HFFc6 (cell line): ENCODE measurements at regions not wholly inside any gene's neighbourhood (a gene's known extent, or its start where the extent isn't known, plus 50 kb on each side); places are given as distances from the start of the nearest gene placed in this dataset.

ENCODE experiments used
- DNase-seq: peaks from one replicate; pipeline ENCODE4 v3.0.0-alpha.2; 2018
- H3K27ac Mint-ChIP-seq: 2 replicates; pipeline ENCODE4 v1.8.0; 2020; ENCODE audit warnings: mild to moderate bottlenecking, mixed read lengths
- H3K27me3 Mint-ChIP-seq: 2 replicates; pipeline ENCODE4 v1.8.0; 2021; ENCODE audit warnings: mild to moderate bottlenecking, moderate library complexity, mixed read lengths; ENCODE audit not compliant: insufficient read depth
- H3K36me3 Mint-ChIP-seq: 2 replicates; pipeline ENCODE4 v1.8.0; 2021; ENCODE audit warnings: low read depth, mixed read lengths
- H3K4me1 Mint-ChIP-seq: 2 replicates; pipeline ENCODE4 v1.8.0; 2020; ENCODE audit warnings: low read depth, mixed read lengths
- H3K4me3 Mint-ChIP-seq: 2 replicates; pipeline ENCODE4 v1.8.0; 2020; ENCODE audit warnings: mild to moderate bottlenecking, moderate library complexity, mixed read lengths
- H3K9me3 Mint-ChIP-seq: 2 replicates; pipeline ENCODE4 v1.8.0; 2020; ENCODE audit warnings: mild to moderate bottlenecking, mixed read lengths
- TF ChIP-seq, protein P1 (sequence below): fragments of 200-600 bp; sonication (generic); IDR thresholded peaks from 2 replicates; pipeline ENCODE4 v1.5.0; 2021; ENCODE audit warnings: antibody characterized with exemption, mild to moderate bottlenecking

DNA sequence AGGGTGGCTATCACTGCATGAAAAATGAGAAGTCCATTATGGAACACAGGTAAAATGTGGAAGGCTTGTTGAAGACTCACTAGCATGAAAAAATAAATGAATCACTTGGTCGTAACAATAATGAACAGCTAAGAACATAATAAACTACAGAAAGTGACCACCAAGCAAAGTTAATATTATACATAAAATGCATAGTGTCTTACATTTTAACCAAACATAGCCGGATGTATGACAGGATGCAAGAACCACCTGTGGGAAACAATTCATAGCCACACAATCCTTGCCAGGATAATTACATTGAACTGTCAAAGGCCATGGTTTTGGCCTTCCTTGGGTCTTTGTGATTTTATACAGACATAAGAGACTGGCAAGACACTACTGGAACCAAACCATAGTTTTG is 81.9 kb upstream of the ATXN3L start:
- no peaks in the 10 kb centered on the region for H3K27me3 Mint-ChIP-seq
- TF ChIP-seq, protein P1, sequence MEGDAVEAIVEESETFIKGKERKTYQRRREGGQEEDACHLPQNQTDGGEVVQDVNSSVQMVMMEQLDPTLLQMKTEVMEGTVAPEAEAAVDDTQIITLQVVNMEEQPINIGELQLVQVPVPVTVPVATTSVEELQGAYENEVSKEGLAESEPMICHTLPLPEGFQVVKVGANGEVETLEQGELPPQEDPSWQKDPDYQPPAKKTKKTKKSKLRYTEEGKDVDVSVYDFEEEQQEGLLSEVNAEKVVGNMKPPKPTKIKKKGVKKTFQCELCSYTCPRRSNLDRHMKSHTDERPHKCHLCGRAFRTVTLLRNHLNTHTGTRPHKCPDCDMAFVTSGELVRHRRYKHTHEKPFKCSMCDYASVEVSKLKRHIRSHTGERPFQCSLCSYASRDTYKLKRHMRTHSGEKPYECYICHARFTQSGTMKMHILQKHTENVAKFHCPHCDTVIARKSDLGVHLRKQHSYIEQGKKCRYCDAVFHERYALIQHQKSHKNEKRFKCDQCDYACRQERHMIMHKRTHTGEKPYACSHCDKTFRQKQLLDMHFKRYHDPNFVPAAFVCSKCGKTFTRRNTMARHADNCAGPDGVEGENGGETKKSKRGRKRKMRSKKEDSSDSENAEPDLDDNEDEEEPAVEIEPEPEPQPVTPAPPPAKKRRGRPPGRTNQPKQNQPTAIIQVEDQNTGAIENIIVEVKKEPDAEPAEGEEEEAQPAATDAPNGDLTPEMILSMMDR: no peak
- peaks cover 5% of the 10 kb centered on the region; the same call in 1 of the 2 replicates for H3K36me3 Mint-ChIP-seq
- peaks cover 4% of the 10 kb centered on the region for H3K9me3 Mint-ChIP-seq
- no peak overlapping the region for H3K27ac Mint-ChIP-seq
- DNase-seq: no peak
- peaks cover 23% of the 10 kb centered on the region for H3K4me1 Mint-ChIP-seq
- H3K4me3 Mint-ChIP-seq: no peak overlapping the region

GRCh38 chrX:13398839-13399238 is 79.0 kb upstream of the ATXN3L start:
- peaks cover 42% of the 10 kb centered on the region for H3K4me1 Mint-ChIP-seq
- H3K36me3 Mint-ChIP-seq: peaks cover 5% of the 10 kb centered on the region; the same call in 1 of the 2 replicates
- H3K27ac Mint-ChIP-seq: peak overlapping the region; percentile 59
- no peak overlapping the region for H3K4me3 Mint-ChIP-seq
- DNase-seq: no peak
- TF ChIP-seq, protein P1: no peak
- no peaks in the 10 kb centered on the region for H3K27me3 Mint-ChIP-seq
- no peaks in the 10 kb centered on the region for H3K9me3 Mint-ChIP-seq

- Mint-ChIP-seq H3K4me1 (peaks cover 42% of the 10 kb centered on the region), H3K27me3 (no peaks in the 10 kb centered on the region), H3K36me3 (peaks cover 10% of the 10 kb centered on the region; the same call in 1 of the 2 replicates), H3K9me3 (no peaks in the 10 kb centered on the region), H3K4me3 (peak overlapping the region; percentile 31), H3K27ac (peak overlapping the region; percentile 82)
- TF ChIP-seq, protein P1: no peak
- peak; percentile 98 for DNase-seq
Measured at GRCh38 chrX:13397878-13398818, 78.3 kb upstream of the ATXN3L start.

- H3K36me3 Mint-ChIP-seq: peaks cover 10% of the 10 kb centered on the region; the same call in 1 of the 2 replicates
- H3K4me1 Mint-ChIP-seq: peaks cover 42% of the 10 kb centered on the region
- DNase-seq: peak; percentile 15
Measured at GRCh38 chrX:13396924-13397323, 77.1 kb upstream of the ATXN3L start.

DNA sequence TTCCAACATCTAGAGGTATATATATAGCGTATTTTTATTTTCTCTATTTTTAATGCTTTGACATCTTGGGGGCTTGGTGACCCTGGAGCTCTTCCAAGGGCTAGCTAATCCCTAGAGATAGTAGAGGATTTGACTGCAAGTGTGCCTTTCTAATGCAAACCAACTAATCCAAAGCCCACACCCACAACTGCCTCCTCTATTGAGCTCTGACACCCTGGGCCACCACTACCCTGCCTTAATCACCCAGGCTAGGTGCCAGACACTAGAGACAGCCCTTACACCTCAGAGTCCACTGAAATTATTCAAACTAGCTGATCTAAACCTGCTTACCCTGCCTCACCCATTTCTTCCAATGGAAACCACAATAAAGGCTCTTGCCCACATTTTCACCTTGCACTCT is 69.6 kb upstream of the ATXN3L start:
- no peak overlapping the region for H3K27ac Mint-ChIP-seq
- TF ChIP-seq, protein P1: no peak
- no peak for DNase-seq
- H3K4me3 Mint-ChIP-seq: no peak overlapping the region
- no peaks in the 10 kb centered on the region for H3K27me3 Mint-ChIP-seq
- peaks cover 11% of the 10 kb centered on the region; the same call in 1 of the 2 replicates for H3K36me3 Mint-ChIP-seq
- H3K9me3 Mint-ChIP-seq: no peaks in the 10 kb centered on the region
- H3K4me1 Mint-ChIP-seq: peaks cover 22% of the 10 kb centered on the region

More at GRCh38 chrX:13396924-13397323, 77.1 kb upstream of the ATXN3L start:
- TF ChIP-seq, protein P1: no peak
- Mint-ChIP-seq H3K4me3 (no peak overlapping the region), H3K27me3 (no peaks in the 10 kb centered on the region), H3K27ac (peak overlapping the region; percentile 74), H3K9me3 (no peaks in the 10 kb centered on the region)
